ENCODE measurements at regions not wholly inside any gene's neighbourhood (a gene's known extent, or its start where the extent isn't known, plus 50 kb on each side); places are given as distances from the start of the nearest gene placed in this dataset.

- peak; percentile 10 to 18 for DNase-seq (ENCODE audit: low read depth in 2 of 2)
- no peak overlapping the region for H3K4me2 ChIP-seq (ENCODE audit: extremely low read depth, insufficient read depth, low read length)
- H3K27ac ChIP-seq (ENCODE audit: insufficient read depth, low read length): no peak overlapping the region
- TF ChIP-seq CTCF (conservative IDR thresholded peaks at IDR 0.05 in 1 of 2, IDR thresholded peaks at IDR 0.05 in 1 of 2; ENCODE audit: low read depth in 1 of 2, low read length in 2 of 2) (no peak), EZH2 (IDR thresholded peaks at IDR 0.05; ENCODE audit: low read length, missing control alignments) (no peak)
- no peaks in the 10 kb centered on the region for H3K79me2 ChIP-seq (ENCODE audit: control insufficient read depth, insufficient read depth, low read length)
- no peak overlapping the region for H3K4me3 ChIP-seq (replicated peaks in 1 of 4; ENCODE audit: control extremely low read depth in 1 of 4, insufficient read depth in 1 of 4, low read depth in 3 of 4, low read length in 4 of 4)
- no peaks in the 10 kb centered on the region for H3K9me3 ChIP-seq (ENCODE audit: control insufficient read depth, insufficient read depth, low read depth, low read length)
- no peak overlapping the region for H2AFZ ChIP-seq (ENCODE audit: low read length)
- H3K4me1 ChIP-seq (ENCODE audit: control insufficient read depth, extremely low read depth, insufficient read depth, low read length): no peaks in the 10 kb centered on the region
- H3K36me3 ChIP-seq (ENCODE audit: control insufficient read depth, insufficient read depth, low read length): no peaks in the 10 kb centered on the region
- H3K27me3 ChIP-seq (ENCODE audit: control insufficient read depth, insufficient read depth, low read length): no peaks in the 10 kb centered on the region
- no peak overlapping the region for H3K9ac ChIP-seq (ENCODE audit: insufficient read depth, low read length)
- H4K20me1 ChIP-seq (ENCODE audit: control insufficient read depth, extremely low read depth, insufficient read depth, low read length): no peaks in the 10 kb centered on the region
Measured at GRCh38 chr1:190658907-190659306, 181.2 kb upstream of the BRINP3 start.

DNA sequence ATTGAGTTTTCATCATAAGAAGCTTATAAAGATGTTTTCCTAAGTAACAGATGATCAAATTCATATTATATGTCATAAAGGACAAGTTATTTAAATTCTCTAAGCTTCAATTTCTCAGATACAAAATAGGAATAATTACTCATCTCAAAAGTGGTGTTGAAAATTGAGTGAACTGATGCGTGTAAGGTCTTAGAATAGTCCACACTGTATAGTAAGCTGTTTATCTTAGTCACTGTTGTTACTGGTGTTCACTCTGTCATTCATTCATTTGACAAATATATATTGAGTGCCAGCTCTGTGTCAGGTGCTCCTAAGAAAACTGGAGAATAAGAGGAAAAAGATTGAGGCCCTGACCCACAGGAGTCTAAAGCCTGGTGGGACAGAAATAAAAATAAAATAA lies 186.3 kb upstream of the BRINP3 start:
- Histone ChIP-seq H3K27ac (ENCODE audit: insufficient read depth, low read length) (no peak overlapping the region), H2AFZ (ENCODE audit: low read length) (no peak overlapping the region), H3K79me2 (ENCODE audit: control insufficient read depth, insufficient read depth, low read length) (no peaks in the 10 kb centered on the region), H3K4me3 (replicated peaks in 1 of 4; ENCODE audit: control extremely low read depth in 1 of 4, insufficient read depth in 1 of 4, low read depth in 3 of 4, low read length in 4 of 4) (no peak overlapping the region), H3K9ac (ENCODE audit: insufficient read depth, low read length) (no peak overlapping the region), H3K9me3 (ENCODE audit: control insufficient read depth, insufficient read depth, low read depth, low read length) (no peaks in the 10 kb centered on the region), H3K4me2 (ENCODE audit: extremely low read depth, insufficient read depth, low read length) (no peak overlapping the region), H3K36me3 (ENCODE audit: control insufficient read depth, insufficient read depth, low read length) (no peaks in the 10 kb centered on the region), H4K20me1 (ENCODE audit: control insufficient read depth, extremely low read depth, insufficient read depth, low read length) (no peaks in the 10 kb centered on the region), H3K27me3 (ENCODE audit: control insufficient read depth, insufficient read depth, low read length) (no peaks in the 10 kb centered on the region), H3K4me1 (ENCODE audit: control insufficient read depth, extremely low read depth, insufficient read depth, low read length) (no peaks in the 10 kb centered on the region)
- no peak for TF ChIP-seq CTCF (conservative IDR thresholded peaks at IDR 0.05 in 1 of 2, IDR thresholded peaks at IDR 0.05 in 1 of 2; ENCODE audit: low read depth in 1 of 2, low read length in 2 of 2)
- DNase-seq (ENCODE audit: low read depth in 2 of 2): no peak

DNA sequence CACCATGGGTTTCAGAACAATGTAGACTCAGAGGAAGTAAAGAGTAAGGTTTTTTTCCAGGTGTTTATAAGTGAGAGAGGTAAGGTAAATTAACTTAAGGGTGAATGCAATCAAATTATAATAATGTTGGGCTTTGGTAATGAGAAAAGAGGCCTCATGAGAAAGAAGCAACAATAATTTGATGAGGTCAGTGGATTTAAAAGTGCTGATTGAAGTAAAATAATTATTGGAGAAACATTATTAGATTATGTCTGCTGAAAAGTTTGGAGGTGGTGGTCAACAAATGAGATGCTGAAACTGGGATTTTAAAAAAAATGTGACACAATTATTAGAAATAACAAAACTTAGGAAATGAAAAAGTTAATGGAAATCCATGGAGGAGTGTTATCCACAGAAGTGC lies 187.4 kb upstream of the BRINP3 start:
- H2AFZ ChIP-seq (ENCODE audit: low read length): no peak overlapping the region
- no peaks in the 10 kb centered on the region for H3K79me2 ChIP-seq (ENCODE audit: control insufficient read depth, insufficient read depth, low read length)
- TF ChIP-seq CTCF (conservative IDR thresholded peaks at IDR 0.05 in 1 of 2, IDR thresholded peaks at IDR 0.05 in 1 of 2; ENCODE audit: low read depth in 1 of 2, low read length in 2 of 2): no peak
- no peak for TF ChIP-seq EZH2 (IDR thresholded peaks at IDR 0.05; ENCODE audit: low read length, missing control alignments)
- H3K27ac ChIP-seq (ENCODE audit: insufficient read depth, low read length): no peak overlapping the region
- H4K20me1 ChIP-seq (ENCODE audit: control insufficient read depth, extremely low read depth, insufficient read depth, low read length): no peaks in the 10 kb centered on the region
- DNase-seq (ENCODE audit: low read depth in 2 of 2): no peak
- H3K27me3 ChIP-seq (ENCODE audit: control insufficient read depth, insufficient read depth, low read length): no peaks in the 10 kb centered on the region
- no peak overlapping the region for H3K4me3 ChIP-seq (replicated peaks in 1 of 4; ENCODE audit: control extremely low read depth in 1 of 4, insufficient read depth in 1 of 4, low read depth in 3 of 4, low read length in 4 of 4)
- H3K9ac ChIP-seq (ENCODE audit: insufficient read depth, low read length): no peak overlapping the region
- H3K4me1 ChIP-seq (ENCODE audit: control insufficient read depth, extremely low read depth, insufficient read depth, low read length): no peaks in the 10 kb centered on the region
- H3K9me3 ChIP-seq (ENCODE audit: control insufficient read depth, insufficient read depth, low read depth, low read length): no peaks in the 10 kb centered on the region
- no peak overlapping the region for H3K4me2 ChIP-seq (ENCODE audit: extremely low read depth, insufficient read depth, low read length)
- no peaks in the 10 kb centered on the region for H3K36me3 ChIP-seq (ENCODE audit: control insufficient read depth, insufficient read depth, low read length)

All from fibroblast of lung (primary cell).